OCI-LY1 (cell line): ENCODE measurements at regions not wholly inside any gene's neighbourhood (a gene's known extent, or its start where the extent isn't known, plus 50 kb on each side); places are given as distances from the start of the nearest gene placed in this dataset.

Experiments used
- CTCF ChIP-seq: fragments of 200-600 bp; sonication (generic), shearing (Covaris generic); IDR thresholded peaks from 2 replicates; pipeline ENCODE4 v1.5.1; 2017; ENCODE audit warnings: mild to moderate bottlenecking, antibody characterized with exemption, low read length, moderate library complexity, mixed read lengths
- EZH2 ChIP-seq: fragments of 200-600 bp; sonication (generic), shearing (Covaris generic); IDR thresholded peaks from 2 replicates; pipeline ENCODE4 v1.8.0; 2017; ENCODE audit warnings: borderline replicate concordance, mixed run types, mild to moderate bottlenecking, antibody characterized with exemption, low read length, moderate library complexity, mixed read lengths

- no peak for TF ChIP-seq CTCF
- no peak for TF ChIP-seq EZH2
Observed at GRCh38 chr4:45324455-45325417, 598.4 kb upstream of the GNPDA2 start.
